Parathyroid adenoma (tissue), 2 donors: ENCODE measurements at regions not wholly inside any gene's neighbourhood (a gene's known extent, or its start where the extent isn't known, plus 50 kb on each side); places are given as distances from the start of the nearest gene placed in this dataset.

Experiments used
- H2AFZ ChIP-seq: fragments of 300-600 bp; sonication (generic); one replicate; pipeline ENCODE4 v1.7.0; 2017; ENCODE audit warnings: antibody characterized with exemption, mild to moderate bottlenecking
- H3K27ac ChIP-seq: fragments of 300-600 bp; sonication (generic); one replicate; pipeline ENCODE4 v1.7.0; 2017
- H3K27me3 ChIP-seq: fragments of 300-600 bp; sonication (generic); one replicate; pipeline ENCODE4 v1.7.0; 2017; ENCODE audit warnings: low read length; ENCODE audit not compliant: control insufficient read depth, insufficient read depth
- H3K36me3 ChIP-seq: fragments of 300-600 bp; sonication (generic); one replicate; pipeline ENCODE4 v1.7.0; 2017; ENCODE audit warnings: low read length; ENCODE audit not compliant: control insufficient read depth, insufficient read depth
- H3K4me1 ChIP-seq: fragments of 300-600 bp; sonication (generic); one replicate; pipeline ENCODE4 v1.7.0; 2017; ENCODE audit warnings: control low read depth
- H3K4me2 ChIP-seq: fragments of 300-600 bp; sonication (generic); one replicate; pipeline ENCODE4 v1.7.0; 2017; ENCODE audit warnings: low read length
- H3K4me3 ChIP-seq: fragments of 300-600 bp; sonication (generic); one replicate; pipeline ENCODE4 v1.7.0; 2017; ENCODE audit warnings: low read depth, low read length
- H3K79me2 ChIP-seq: fragments of 300-600 bp; sonication (generic); one replicate; pipeline ENCODE4 v1.7.0; 2017; ENCODE audit warnings: control low read depth
- H3K9ac ChIP-seq: fragments of 300-600 bp; sonication (generic); one replicate; pipeline ENCODE4 v1.7.0; 2017; ENCODE audit warnings: mild to moderate bottlenecking
- H3K9me3 ChIP-seq: fragments of 300-600 bp; sonication (generic); one replicate; pipeline ENCODE4 v1.7.0; 2017; ENCODE audit warnings: low read length; ENCODE audit not compliant: control insufficient read depth
- TF ChIP-seq, protein P1 (sequence below): fragments of 300-600 bp; sonication (generic); IDR thresholded peaks from one replicate; pipeline ENCODE4 v1.7.0; 2017; ENCODE audit warnings: antibody characterized with exemption, mild to moderate bottlenecking
- donor health status: primary hyperparathyroidism.

DNA sequence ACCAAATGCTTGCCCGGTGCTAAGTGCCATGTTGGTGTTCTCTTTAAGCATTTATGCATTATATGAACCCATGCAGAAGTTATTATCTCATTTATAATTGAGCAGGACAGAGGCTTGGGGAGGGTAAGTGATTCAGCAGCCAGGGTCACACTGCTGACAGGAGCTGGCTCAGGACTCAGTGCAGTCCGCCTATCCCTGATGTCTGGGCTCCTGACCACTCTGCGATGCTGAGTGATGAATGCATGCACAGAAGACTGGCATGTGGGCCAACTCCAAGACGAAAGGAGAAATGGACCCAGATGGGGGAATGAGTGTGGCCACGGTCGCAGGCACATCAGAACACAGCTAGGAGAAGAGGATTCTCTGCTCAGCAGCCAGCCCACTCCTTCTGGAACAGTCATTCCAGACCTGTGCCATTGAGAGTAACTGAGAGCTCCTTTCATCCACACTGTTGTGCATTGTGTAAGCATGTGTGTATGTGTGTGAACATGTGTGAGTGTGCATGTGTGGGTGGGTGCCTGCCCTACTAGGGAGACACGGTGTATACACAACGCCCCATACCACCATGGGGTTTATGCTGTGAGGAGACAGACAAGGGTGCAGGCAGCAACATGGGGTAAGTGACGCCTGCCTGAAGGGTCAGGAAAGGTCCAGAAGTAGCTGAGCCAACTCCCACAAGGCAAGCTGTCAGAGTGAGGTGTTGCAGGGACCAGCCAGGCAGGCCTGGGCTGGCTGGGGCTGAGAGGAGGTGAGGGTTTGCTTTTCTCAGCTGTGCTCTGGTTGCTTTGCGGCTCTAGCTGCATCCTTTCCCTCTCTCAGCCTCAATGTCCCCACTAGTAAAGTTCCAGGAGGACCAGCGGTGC is 97.8 kb upstream of the PMEPA1 start:
- Histone ChIP-seq H3K27me3 (no peaks in the 10 kb centered on the region), H3K79me2 (no peaks in the 10 kb centered on the region), H3K27ac (no peak overlapping the region), H3K36me3 (no peaks in the 10 kb centered on the region), H3K9me3 (no peaks in the 10 kb centered on the region), H3K4me3 (no peak overlapping the region), H3K4me2 (no peak overlapping the region), H3K9ac (no peak overlapping the region), H3K4me1 (no peaks in the 10 kb centered on the region), H2AFZ (no peak overlapping the region)
- TF ChIP-seq, protein P1, sequence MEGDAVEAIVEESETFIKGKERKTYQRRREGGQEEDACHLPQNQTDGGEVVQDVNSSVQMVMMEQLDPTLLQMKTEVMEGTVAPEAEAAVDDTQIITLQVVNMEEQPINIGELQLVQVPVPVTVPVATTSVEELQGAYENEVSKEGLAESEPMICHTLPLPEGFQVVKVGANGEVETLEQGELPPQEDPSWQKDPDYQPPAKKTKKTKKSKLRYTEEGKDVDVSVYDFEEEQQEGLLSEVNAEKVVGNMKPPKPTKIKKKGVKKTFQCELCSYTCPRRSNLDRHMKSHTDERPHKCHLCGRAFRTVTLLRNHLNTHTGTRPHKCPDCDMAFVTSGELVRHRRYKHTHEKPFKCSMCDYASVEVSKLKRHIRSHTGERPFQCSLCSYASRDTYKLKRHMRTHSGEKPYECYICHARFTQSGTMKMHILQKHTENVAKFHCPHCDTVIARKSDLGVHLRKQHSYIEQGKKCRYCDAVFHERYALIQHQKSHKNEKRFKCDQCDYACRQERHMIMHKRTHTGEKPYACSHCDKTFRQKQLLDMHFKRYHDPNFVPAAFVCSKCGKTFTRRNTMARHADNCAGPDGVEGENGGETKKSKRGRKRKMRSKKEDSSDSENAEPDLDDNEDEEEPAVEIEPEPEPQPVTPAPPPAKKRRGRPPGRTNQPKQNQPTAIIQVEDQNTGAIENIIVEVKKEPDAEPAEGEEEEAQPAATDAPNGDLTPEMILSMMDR: no peak

DNA sequence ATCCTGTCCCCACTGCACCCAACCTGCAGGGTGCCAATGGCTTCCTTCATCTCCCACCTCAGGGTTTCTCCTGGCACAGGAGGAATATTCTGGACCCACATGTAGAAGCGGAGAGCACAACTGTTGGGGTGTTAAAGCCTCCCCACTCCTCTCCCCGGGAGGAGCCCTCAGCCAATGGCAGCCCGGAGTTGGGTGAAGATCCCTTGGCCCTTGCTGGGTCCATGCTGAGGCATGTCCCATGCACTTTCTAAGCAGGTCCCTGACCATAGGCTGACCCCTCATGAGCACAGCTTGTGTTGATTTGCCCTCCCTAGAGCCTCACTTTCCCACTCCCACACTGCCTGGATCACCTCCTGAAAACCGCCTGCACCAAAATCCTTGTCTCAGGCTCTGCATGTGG is 97.2 kb upstream of the PMEPA1 start:
- Histone ChIP-seq H3K4me2 (no peak overlapping the region), H3K9ac (no peak overlapping the region), H3K79me2 (no peaks in the 10 kb centered on the region), H3K27me3 (no peaks in the 10 kb centered on the region), H2AFZ (no peak overlapping the region), H3K4me3 (no peak overlapping the region), H3K27ac (no peak overlapping the region), H3K4me1 (no peaks in the 10 kb centered on the region), H3K36me3 (no peaks in the 10 kb centered on the region), H3K9me3 (no peaks in the 10 kb centered on the region)
- TF ChIP-seq, protein P1: no peak

DNA sequence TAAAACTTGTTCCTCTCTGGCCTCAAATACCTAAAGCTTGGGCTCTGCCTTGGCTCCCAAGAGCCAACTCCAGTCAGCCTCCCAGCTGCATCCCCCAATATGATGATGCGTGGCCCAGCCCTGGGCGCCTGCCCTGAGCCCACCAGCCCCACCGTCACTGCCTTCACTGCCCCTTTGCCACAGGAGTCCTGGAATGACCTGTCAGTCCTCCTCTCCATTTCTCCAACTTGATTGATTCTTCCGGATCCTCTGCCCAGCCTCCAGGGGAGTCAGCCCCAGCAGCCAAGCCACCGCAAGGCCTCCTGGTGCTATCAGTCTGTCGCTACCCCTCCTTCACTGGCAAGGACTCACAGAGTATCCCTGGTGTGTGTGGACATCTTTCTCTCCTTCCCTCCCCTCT is 96.7 kb upstream of the PMEPA1 start:
- H3K9ac ChIP-seq: no peak overlapping the region
- H3K4me1 ChIP-seq: no peaks in the 10 kb centered on the region
- H3K27me3 ChIP-seq: no peaks in the 10 kb centered on the region
- no peak overlapping the region for H3K27ac ChIP-seq
- TF ChIP-seq, protein P1: no peak
- H2AFZ ChIP-seq: no peak overlapping the region
- H3K36me3 ChIP-seq: no peaks in the 10 kb centered on the region
- no peak overlapping the region for H3K4me2 ChIP-seq
- H3K79me2 ChIP-seq: no peaks in the 10 kb centered on the region
- H3K4me3 ChIP-seq: no peak overlapping the region
- no peaks in the 10 kb centered on the region for H3K9me3 ChIP-seq

DNA sequence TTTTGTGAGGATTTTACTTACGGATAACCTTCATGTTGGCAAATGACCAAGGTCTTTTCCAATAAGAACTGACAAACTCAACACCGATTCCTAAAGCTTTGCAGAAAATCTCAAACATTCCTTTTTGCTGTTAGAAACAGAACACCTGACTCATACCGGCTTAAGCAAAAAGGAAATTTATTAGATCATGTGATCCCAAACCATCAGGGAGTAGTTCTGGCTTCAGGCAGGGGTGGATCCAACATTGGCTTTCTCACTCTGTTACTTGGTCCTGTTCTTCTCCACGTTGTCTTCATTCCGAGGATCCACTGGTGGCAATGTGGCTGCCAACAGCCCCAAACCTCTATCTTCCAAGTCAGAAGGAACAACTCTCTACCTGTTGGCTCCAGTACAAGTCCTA is 95.9 kb upstream of the PMEPA1 start:
- Histone ChIP-seq H3K4me1 (no peaks in the 10 kb centered on the region), H3K4me3 (no peak overlapping the region), H3K9ac (no peak overlapping the region), H2AFZ (no peak overlapping the region), H3K27ac (no peak overlapping the region), H3K79me2 (no peaks in the 10 kb centered on the region), H3K9me3 (no peaks in the 10 kb centered on the region), H3K4me2 (no peak overlapping the region), H3K36me3 (no peaks in the 10 kb centered on the region), H3K27me3 (no peaks in the 10 kb centered on the region)
- TF ChIP-seq, protein P1: no peak
